ENCODE measurements at regions not wholly inside any gene's neighbourhood (a gene's known extent, or its start where the extent isn't known, plus 50 kb on each side); places are given as distances from the start of the nearest gene placed in this dataset.

DNA sequence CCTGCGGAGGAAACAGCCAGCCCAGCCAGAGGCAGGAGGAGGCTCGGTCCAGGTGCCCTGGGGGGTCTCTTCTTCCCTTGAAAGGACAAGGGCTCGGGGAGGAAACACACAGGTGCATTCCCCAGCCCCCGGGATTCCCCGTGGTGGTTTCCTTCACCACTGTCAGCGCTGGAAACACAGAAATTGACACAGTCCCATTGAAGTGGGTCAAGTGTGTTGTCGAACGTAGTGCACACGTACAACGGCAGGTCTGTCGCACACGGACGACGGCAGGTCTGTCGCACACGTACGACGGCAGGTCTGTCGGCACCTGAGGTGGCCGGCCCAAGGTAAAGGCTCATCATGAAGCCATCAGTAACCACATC is 80.9 kb downstream of the DLL1 start:
- Histone ChIP-seq H3K27me3 (ENCODE audit: control insufficient read depth, low read length) (no peaks in the 10 kb centered on the region), H3K4me1 (ENCODE audit: control insufficient read depth, low read length) (no peaks in the 10 kb centered on the region), H4K20me1 (ENCODE audit: control insufficient read depth, insufficient read depth, low read depth, low read length) (no peaks in the 10 kb centered on the region), H3K27ac (ENCODE audit: low read depth, low read length) (no peak overlapping the region), H3K79me2 (ENCODE audit: control insufficient read depth, low read length) (no peaks in the 10 kb centered on the region), H3K4me2 (ENCODE audit: low read length) (no peak overlapping the region), H3K9me2 (replicated peaks; ENCODE audit: control insufficient read depth, low read length) (no peaks in the 10 kb centered on the region), H3K4me3 (ENCODE audit: low read length) (no peak overlapping the region), H3F3A (ENCODE audit: control insufficient read depth, insufficient read depth) (no peaks in the 10 kb centered on the region), H3K36me3 (ENCODE audit: control insufficient read depth, low read length) (no peaks in the 10 kb centered on the region), H3K9me3 (ENCODE audit: control insufficient read depth, insufficient read depth, low read length) (peaks cover 19% of the 10 kb centered on the region; the same call in 1 of the 2 replicates)
- no peak for TF ChIP-seq EZH2phosphoT487 (IDR thresholded peaks at IDR 0.05; ENCODE audit: borderline replicate concordance, low read length)
- TF ChIP-seq, protein P1, sequence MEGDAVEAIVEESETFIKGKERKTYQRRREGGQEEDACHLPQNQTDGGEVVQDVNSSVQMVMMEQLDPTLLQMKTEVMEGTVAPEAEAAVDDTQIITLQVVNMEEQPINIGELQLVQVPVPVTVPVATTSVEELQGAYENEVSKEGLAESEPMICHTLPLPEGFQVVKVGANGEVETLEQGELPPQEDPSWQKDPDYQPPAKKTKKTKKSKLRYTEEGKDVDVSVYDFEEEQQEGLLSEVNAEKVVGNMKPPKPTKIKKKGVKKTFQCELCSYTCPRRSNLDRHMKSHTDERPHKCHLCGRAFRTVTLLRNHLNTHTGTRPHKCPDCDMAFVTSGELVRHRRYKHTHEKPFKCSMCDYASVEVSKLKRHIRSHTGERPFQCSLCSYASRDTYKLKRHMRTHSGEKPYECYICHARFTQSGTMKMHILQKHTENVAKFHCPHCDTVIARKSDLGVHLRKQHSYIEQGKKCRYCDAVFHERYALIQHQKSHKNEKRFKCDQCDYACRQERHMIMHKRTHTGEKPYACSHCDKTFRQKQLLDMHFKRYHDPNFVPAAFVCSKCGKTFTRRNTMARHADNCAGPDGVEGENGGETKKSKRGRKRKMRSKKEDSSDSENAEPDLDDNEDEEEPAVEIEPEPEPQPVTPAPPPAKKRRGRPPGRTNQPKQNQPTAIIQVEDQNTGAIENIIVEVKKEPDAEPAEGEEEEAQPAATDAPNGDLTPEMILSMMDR (IDR thresholded peaks at IDR 0.05; ENCODE audit: low read depth, low read length, poor library complexity, severe bottlenecking) = no peak

DNA sequence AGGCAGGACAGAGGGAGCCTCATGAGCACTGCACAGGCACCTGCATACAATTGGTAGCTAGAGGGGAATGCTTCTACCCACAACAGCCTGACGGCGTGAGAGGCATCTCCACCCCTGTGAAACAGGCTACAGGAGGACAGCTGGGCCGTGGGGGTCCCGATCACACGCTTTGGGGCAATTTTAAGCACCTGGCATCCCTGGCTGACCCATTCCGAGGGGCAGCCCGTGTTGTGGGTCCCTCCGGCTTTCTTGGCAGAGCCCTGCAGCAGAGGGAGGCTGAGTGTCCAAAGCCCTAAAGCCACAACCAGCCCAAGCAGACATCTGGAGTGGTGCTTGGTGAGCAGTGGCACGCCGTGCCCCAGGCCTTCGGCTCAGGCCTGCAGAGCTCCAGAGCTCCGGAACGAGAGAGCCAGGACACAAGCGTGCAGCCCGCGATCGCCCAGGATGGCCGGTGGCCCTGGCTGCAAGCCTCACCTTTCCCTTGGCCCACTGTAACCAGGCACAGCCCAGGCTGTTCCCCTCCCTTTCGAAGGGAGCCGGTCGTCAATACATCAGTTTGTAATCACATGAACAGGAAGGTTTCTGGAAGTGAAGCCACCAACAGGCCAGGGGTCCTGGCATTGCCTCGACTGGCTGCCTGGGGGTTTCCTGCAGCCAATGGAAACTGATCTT is 81.4 kb downstream of the DLL1 start:
- Histone ChIP-seq H3K9me2 (replicated peaks; ENCODE audit: control insufficient read depth, low read length) (no peaks in the 10 kb centered on the region), H3K4me2 (ENCODE audit: low read length) (no peak overlapping the region), H3K27me3 (ENCODE audit: control insufficient read depth, low read length) (no peaks in the 10 kb centered on the region), H3F3A (ENCODE audit: control insufficient read depth, insufficient read depth) (no peaks in the 10 kb centered on the region), H4K20me1 (ENCODE audit: control insufficient read depth, insufficient read depth, low read depth, low read length) (no peaks in the 10 kb centered on the region), H3K36me3 (ENCODE audit: control insufficient read depth, low read length) (no peaks in the 10 kb centered on the region), H3K4me3 (ENCODE audit: low read length) (no peak overlapping the region), H3K9me3 (ENCODE audit: control insufficient read depth, insufficient read depth, low read length) (peaks cover 19% of the 10 kb centered on the region; the same call in 1 of the 2 replicates), H3K79me2 (ENCODE audit: control insufficient read depth, low read length) (no peaks in the 10 kb centered on the region), H3K27ac (ENCODE audit: low read depth, low read length) (no peak overlapping the region), H3K4me1 (ENCODE audit: control insufficient read depth, low read length) (no peaks in the 10 kb centered on the region)
- TF ChIP-seq, protein P1 (IDR thresholded peaks at IDR 0.05; ENCODE audit: low read depth, low read length, poor library complexity, severe bottlenecking) = no peak
- TF ChIP-seq EZH2phosphoT487 (IDR thresholded peaks at IDR 0.05; ENCODE audit: borderline replicate concordance, low read length) = no peak

DNA sequence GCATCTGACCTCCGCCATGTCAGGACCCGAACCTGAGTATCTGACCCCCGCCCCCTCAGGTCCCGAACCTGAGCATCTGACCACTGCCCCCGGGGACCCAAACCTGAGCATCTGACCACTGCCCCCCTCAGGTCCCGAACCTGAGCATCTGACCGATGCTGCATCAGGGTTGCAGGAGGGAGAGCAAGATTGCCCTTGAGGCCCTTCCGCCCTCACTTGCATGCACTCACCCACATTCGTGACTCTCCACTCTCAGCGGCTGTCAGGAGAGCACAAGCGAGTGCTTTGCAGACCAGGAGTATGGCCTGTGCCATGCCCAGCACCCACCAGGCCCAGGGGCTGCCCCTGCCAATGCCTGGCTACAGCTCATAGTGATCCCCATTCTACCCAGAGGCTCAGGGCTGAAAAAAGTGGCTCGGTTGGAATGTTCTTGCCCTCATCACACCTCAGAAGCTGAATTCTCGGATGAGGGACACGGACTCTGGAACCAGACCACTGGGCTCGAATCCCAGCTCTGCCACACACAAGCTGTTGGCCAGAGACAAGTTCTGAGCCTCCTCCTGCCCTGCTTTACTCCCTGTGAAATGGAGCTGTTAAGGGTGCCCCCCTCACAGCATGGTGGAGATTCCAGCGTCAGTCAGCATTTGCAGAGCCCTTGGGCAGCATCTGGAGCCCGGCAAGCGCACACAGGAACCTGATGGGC is 82.1 kb downstream of the DLL1 start:
- TF ChIP-seq, protein P1 (IDR thresholded peaks at IDR 0.05; ENCODE audit: low read depth, low read length, poor library complexity, severe bottlenecking) = no peak
- TF ChIP-seq EZH2phosphoT487 (IDR thresholded peaks at IDR 0.05; ENCODE audit: borderline replicate concordance, low read length) = no peak
- Histone ChIP-seq H3K27me3 (ENCODE audit: control insufficient read depth, low read length) (no peaks in the 10 kb centered on the region), H3K27ac (ENCODE audit: low read depth, low read length) (no peak overlapping the region), H3K9me3 (ENCODE audit: control insufficient read depth, insufficient read depth, low read length) (peaks cover 19% of the 10 kb centered on the region; the same call in 1 of the 2 replicates), H3K4me2 (ENCODE audit: low read length) (no peak overlapping the region), H3K36me3 (ENCODE audit: control insufficient read depth, low read length) (no peaks in the 10 kb centered on the region), H3K4me1 (ENCODE audit: control insufficient read depth, low read length) (no peaks in the 10 kb centered on the region), H3K9me2 (replicated peaks; ENCODE audit: control insufficient read depth, low read length) (no peaks in the 10 kb centered on the region), H3K79me2 (ENCODE audit: control insufficient read depth, low read length) (no peaks in the 10 kb centered on the region), H4K20me1 (ENCODE audit: control insufficient read depth, insufficient read depth, low read depth, low read length) (no peaks in the 10 kb centered on the region), H3K4me3 (ENCODE audit: low read length) (no peak overlapping the region), H3F3A (ENCODE audit: control insufficient read depth, insufficient read depth) (no peaks in the 10 kb centered on the region)
